Head of caudate nucleus (tissue), 42 donors: ENCODE measurements at regions not wholly inside any gene's neighbourhood (a gene's known extent, or its start where the extent isn't known, plus 50 kb on each side); places are given as distances from the start of the nearest gene placed in this dataset.
"Not testable (repeated sequence)": the region's sequence is repeated elsewhere in the genome, so short reads cannot be mapped to it uniquely, and the experiment has no call there.

Experiments used
- DNase-seq, 42 donors: peaks; one replicate each; pipeline versions ENCODE4 v3.0.0 to v3.0.0-alpha.2; 2020 to 2021; ENCODE audit warnings: mixed read lengths in 7 of 42
- intact Hi-C: fragments of 100-400 bp; cut with DNase I; formaldehyde crosslinking; loops from one replicate; pipeline ENCODE4 v1.15.0; 2022

DNA sequence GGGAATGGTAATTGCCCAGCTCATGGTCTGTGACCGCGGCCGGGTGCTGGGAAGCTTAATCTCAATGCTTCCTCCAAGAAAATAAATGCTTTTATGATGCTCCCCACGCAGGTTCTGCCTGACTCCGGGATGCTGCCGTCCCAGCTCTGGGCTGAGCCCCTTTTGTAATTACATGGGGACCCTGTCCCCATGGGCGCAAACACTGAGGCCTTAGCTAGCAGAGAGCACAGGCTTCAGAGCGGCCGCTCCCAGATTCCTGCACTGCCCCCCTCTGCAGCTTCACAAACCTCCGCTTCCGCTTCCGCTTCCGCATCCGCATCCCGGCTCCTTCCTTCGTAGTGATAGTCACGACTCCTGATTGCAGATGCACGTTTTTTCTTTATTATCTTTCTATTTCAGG lies 129.5 kb downstream of the KIF26A start:
- peak in 33 of 42 donors; percentile 2 to 65 (median 37) for DNase-seq
- intact Hi-C loops = no loop called here

DNA sequence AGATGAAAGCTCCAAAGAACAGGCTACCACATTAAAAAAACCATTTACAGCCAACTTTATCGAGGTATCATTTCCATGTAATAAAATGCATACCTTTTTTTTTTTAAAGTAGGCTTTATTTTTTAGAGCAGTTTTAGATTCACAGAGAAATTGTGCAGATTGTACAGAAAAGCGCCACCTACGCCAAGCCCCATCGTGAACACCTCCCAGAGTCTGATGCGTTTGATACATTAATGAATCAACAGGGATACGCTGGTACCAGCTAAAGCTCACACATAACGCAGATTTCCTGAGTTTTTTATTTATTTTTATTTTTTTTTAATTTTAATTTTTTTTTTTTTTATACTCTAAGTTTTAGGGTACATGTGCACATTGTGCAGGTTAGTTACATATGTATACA lies 129.9 kb downstream of the KIF26A start:
- DNase-seq = peak in 36 of 42 donors; percentile 2 to 73 (median 37)
- intact Hi-C loops = no loop called here

DNA sequence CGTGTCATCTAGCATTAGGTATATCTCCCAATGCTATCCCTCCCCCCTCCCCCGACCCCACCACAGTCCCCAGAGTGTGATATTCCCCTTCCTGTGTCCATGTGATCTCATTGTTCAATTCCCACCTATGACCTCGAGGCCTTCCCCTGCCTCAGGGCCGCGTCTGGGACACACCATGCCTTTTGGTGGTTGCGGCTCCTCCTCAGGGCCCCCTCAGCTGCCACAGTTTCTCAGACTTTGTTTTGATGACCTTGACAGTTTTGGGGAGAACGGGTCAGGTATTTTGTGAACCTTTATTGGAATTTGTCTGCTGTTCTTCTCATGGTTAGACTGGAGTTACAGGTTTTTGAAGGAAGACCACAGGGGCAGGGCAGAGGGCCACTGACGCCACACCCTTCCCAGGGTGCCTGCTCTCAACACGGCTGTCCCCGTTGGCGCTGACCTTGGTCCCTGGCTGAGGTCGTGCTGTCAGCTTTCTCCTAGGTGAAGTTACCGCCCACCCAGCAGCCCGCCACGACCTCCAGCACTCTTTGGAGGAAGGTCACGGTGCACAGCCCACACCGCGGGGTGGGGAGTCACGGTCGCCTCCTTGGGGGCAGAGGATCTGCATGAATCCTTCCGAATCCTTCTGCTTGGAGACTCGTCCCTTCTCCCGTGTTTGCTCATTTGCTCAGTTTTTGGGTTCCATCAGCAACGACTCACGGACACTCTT lies 130.5 kb downstream of the KIF26A start:
- intact Hi-C loops = no loop called here
- peak in 21 of 42 donors; percentile 1 to 35 (median 9) for DNase-seq

DNA sequence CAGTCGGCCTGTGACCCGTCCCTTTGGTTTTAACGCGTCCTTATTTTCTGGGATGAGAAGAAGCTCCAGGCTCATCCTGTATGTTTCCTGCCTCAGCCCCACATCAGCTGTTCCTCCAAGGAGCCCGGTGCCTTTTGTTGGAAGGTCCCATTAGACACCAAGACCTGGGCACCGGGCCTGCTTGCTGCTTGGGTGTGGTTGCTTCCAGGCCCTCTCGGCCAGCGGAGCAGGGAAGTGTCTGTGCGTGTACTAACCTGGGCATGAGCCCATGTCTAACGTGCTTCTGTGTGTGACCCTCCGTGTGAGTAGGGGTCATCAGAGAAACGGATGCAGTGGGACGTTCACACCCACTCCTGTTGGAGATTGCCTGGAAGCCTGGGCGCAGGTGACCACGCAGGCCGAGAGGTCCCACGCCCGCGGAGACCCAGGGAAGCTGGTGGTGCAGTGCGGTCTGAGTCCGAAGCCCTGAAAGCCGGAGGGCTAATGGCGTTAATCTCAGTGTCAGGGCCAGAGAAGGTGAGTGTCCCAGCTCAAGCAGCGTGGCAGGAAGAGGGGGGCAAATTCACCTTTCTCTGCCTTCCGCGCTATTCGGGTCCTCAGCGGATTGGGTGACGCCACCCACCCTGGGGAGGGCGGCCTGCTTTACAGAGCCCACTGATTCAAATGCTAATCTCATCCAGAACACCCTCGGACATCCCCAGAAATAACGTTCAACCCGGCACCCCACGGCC lies 131.3 kb downstream of the KIF26A start:
- peak in 19 of 42 donors; percentile 1 to 29 (median 8) for DNase-seq

DNA sequence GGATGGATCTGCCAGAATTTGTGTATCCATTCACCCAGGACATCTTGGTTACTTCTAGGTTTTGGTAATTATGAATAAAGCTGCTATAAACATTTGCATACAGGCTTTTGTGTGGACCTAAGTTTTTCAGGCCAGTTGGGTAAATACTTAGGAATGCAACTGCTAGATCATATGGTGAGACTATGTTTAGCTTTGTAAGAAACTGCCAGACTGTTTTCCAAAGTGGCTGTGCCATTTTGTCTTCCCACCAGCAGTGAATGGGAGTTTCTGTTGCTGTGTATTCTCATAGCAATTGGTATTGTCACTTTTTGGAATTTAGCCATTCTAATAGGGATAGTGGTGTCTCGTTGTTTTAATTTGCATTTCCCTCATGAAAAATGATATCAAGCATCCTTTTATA lies 133.0 kb downstream of the KIF26A start:
- intact Hi-C loops = no loop called here
- peak in 1 of 42 donors; percentile 7 for DNase-seq

More for the DNA sequence above, 131.3 kb downstream of the KIF26A start:
- intact Hi-C loops = not testable (repeated sequence)

DNA sequence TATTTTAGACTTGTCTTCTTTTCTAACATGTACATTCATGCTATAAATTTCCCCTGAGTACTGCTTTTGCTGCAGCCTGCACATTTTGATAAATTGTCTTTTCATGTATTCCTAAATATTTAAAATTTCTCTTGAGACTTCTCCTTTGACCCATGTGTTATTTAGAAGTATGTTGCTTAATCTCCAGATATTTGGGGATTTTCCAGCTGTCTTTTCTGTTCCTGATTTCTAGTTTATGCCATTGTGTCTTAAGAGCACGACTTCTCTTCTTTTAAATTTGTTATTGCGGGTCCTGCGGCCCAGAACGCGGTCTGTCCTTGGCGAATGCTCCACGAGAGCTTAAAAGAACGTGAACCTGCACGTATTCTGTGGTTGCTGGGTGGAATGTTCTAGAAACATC lies 136.4 kb downstream of the KIF26A start:
- DNase-seq = peak in 8 of 42 donors; percentile 1 to 31 (median 6)
- intact Hi-C loops = no loop called here

DNA sequence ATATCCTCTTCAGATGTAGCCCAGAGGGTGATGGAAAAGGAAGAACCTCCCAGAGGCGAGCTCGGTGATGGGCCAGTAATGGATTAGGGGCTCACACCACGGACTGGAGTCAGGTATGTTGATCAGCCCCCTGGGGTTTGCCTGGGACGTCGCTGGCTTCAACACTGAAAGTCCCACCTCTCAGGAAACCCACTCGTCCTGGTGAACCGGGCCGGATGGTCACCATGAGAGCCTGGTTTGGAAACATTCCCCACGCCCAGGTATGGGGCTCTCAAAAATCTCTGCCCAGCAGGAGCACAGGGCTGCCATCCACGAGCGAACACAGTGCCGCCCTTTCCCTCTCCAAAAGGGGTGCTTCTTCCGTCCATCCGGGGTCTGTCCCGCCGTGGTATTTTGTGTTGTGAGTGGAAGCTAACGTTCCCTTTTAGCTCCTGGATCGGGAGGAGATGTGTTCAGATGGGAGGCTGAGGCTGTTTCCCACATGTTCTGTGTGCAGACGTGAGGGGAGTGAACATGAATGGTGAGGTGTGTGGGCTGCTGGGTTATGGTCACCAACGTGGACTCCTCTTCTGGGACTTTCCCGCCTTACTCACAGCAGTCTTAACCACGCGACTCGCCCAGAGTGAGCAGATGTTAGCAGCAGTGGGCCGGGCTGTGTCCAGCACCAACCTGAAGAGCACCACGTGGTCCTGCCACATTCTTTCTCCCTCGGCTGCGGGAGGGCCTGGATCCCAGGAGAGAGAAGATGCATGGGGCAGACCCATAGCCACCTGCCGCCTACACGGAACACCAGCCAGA lies 139.2 kb downstream of the KIF26A start:
- peak in 19 of 42 donors; percentile 1 to 27 (median 7) for DNase-seq
- intact Hi-C loops = no loop called here

DNA sequence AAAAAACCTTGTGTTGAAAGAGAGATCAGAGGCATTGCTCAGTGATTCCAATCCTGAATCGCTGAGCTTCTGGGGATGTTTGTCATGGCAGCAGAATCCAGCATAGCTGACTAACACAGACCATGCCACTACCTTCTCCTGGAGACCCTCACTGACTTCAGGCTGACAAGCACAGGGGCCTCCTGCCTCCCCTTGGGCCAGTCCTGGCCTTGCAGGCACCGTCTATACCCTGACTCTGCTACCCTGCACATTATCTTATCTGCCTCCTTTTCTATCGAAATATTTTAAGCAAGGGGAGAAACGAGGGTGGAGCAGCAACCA lies 139.8 kb downstream of the KIF26A start:
- peak in 5 of 42 donors; percentile 0 to 10 (median 2) for DNase-seq
- intact Hi-C loops = no loop called here

DNA sequence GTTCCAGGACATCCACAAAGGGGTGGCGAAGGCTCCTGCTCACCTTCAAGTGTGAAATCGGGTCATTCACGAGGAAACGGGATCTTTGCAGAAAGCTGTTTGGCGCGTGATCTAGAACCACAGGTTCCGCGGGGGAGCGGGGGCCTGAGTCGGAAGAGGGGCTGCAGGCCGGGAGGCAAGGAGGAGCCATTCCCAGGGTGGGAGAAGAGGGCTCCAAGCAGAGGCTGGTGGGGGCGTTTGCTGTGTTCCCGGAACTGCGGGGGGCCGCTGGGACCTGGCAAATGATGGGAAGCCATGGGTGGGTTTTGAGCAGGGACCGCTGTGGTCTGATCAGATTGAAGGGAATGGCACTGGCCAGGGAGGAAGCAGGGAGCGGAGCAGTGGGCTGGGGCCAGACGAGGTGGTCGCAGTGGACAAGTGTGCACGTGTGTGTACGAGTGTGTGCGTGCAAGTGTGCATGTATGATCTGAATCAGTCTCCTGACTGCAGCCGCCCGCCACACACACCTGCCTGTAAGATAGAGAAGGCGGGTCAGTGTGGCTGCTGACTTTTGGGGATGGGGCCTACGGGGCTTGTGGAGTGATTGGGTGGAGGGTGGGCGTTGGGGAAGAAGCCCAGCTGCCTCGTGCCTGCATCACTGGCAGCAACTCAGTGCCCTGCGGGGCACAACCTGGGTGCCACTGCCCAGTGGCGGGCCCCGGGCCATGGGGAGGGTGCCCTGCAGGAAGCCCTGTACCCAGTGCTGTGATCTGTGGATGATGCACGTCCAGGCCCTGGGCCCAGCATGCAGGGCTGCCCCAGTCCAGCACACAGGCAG lies 141.9 kb downstream of the KIF26A start:
- DNase-seq = peak in 20 of 42 donors; percentile 0 to 29 (median 6)
- intact Hi-C loops = no loop called here

DNA sequence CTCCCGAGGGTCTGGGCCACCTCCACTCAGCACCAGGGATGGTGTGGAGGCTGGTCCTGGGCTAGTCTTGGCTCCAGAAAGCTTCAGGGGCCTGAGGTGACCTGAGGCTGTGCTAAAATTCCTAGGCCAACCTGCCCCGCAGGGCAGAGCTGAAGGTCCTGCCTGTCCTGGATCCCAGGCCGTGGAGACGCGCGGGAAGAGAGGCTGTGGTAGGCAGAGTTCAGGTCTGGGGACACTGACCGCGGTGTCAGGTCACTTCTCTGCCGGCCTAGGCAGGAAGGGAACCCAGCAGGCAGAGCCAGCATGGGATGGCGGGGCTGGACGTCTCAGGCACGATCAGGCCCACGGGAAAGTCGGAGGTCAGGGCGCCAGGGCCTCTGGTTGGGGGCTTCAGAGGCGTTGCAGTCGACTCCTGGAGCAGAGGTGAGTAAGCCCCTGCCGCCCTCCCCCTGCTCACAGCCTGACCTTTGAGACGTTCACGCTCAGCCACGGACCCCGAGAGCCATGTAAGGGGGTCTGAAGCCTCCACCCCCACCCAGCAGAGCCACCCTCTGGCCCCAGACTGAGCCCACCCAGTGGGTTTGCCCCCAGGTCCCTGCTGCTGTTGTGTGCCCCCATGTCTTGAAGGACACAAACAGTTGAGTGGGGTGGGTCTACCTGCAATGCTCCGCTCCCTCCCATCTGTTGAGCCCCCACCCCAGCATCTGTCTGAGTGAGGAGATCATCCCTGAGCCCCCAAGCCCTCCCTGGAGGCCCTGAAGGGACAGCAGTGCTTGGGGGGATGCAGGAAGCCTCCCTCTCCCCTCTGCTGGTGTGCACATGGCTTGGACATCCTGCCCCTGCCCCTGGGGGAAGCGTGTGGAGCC lies 142.7 kb downstream of the KIF26A start:
- DNase-seq = peak in 19 of 42 donors; percentile 0 to 25 (median 9)
- intact Hi-C loops = no loop called here

DNA sequence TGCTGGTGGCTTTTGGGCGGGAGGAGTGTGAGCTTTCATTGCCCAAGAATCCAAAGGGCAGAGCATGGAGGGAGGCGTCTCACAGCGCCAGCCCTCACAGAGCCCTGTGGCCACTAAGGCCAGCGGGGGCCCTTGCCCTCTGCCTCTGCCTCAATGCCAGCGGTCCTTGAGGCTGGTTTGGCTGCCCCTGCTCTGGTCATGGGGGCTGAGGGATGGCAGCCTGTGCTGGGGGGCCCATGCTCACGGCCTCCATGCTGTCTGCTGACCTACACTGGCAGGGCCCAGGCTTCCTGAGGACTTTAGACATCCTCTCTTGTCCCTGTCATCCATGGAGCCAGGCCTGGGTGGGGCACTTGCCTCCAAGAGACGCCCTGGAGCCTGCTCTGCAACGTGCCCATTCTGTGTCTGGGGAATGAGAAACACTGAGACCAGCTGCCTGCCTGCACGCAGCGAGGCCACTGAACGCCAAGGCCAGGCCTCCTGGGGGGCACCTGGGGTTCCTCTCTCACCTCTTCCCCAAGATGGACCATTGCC lies 143.4 kb downstream of the KIF26A start:
- DNase-seq = peak in 12 of 42 donors; percentile 0 to 20 (median 8)
- intact Hi-C loops = no loop called here

DNA sequence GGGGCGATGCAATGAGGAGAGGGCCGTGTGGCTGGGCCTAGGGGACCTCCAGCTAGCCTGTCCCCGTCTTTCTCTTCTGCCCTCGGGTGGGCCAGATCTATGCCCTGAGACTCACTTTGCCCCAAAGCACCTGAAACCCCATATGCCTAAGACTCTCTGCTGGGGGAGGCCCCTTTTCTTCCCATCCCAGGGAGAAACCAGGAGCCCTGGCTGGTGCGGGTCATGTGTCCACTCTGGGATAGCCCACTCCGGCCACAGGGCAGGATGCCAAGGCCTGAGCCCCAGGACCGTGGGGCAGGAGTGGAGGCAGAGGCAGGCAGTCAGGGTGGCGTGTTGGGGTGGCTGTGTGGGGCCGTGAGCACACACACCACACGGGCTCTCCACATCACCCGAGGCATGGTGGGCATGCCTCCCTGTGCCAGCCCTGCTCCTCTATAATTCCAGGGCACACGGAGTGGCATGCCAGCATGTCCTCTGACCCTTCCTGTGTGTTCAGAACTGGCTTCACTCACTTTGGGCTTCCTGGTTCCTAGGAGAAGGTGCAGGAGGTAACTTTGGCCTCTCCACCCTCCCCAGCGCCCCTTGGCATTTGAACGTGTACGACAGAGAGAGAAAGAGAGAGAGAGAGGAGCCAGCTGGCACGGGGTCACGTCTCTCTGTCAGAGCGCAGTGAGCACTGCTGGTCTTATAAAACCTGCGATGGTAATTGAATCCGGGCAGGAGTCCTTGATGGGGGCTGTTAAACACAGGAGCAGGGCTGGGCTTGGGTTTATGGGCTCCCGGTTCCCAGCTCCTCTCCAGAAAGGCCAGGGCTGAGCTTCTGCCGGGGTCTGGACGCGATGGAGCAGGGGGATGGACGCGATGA lies 144.2 kb downstream of the KIF26A start:
- DNase-seq = peak in 15 of 42 donors; percentile 0 to 35 (median 7)

DNA sequence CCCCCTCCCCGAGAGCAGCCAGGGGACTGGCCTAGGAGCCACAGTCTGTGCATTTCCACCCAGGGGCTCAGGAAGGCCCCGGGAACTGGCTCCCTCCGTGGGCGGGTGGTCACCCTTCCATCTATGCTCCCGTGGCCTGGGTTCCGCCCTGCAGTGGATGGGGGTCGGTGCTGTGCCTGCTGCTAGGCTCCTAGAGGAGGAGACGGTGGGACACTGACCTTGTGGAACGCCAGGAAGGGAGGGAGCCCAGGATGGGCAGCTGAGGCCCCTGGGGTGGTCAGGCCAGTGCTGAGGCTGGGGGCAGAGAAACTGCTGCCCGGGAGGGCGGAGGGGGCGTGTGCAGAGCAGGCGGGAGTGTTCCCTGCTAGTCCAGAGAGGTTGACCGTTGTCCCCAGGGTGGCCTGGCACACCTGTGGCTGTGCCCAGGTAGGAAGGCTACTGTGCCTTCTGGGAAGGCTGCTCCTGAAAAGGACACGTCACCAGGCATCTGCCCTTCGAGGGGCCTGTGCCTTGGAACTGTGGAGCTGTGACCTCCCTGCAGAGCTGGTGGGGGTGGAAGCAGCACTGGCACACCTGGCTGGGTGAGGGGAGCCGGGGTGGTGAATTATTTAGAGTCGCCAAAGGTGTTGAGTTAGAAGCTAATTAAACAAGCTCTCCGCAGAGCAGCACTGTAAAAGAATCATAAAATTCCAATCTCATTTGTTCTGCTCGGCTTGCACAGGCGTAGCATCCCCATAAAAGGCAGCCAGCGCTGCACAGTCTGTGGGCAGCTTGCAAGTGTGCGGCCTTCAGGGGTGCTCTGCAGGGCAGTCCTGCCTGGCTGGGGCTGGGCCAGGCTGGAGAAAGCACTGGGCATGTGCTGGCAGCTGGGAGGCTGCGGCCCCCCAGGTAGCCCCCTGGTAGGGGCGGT lies 145.1 kb downstream of the KIF26A start:
- DNase-seq = peak in 10 of 42 donors; percentile 1 to 33 (median 16)

More for the DNA sequence above, 144.2 kb downstream of the KIF26A start:
- intact Hi-C loops = no loop called here

DNA sequence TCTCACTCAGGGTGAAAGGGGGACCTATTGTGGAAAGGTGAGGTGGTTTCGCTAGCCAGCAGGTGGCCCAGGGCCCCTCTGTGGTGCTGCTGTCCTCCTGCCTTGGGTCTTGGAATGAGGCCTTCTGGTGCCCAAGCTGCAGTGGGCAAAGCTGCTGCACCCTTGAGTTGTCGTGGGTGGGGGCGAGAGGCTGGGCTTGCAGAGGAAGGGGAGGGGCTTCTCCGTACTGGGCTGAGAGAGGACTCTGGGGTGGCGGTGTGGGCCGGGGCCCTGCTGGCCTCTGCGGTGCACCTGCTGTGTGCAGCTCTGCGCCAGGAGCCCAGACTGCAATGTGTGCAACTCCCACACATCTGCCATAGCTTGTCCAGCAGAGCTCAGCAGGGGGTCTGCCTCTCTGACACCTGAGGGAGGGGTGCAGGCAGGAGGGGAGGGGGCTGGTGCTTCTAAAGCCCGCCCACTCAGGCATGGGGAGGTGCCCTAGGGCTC lies 145.8 kb downstream of the KIF26A start:
- DNase-seq = peak in 4 of 42 donors; percentile 7 to 13 (median 9)
- intact Hi-C loops = no loop called here

More for the DNA sequence above, 145.1 kb downstream of the KIF26A start:
- intact Hi-C loops = no loop called here
